ENCODE measurements at regions not wholly inside any gene's neighbourhood (a gene's known extent, or its start where the extent isn't known, plus 50 kb on each side); places are given as distances from the start of the nearest gene placed in this dataset.

DNA sequence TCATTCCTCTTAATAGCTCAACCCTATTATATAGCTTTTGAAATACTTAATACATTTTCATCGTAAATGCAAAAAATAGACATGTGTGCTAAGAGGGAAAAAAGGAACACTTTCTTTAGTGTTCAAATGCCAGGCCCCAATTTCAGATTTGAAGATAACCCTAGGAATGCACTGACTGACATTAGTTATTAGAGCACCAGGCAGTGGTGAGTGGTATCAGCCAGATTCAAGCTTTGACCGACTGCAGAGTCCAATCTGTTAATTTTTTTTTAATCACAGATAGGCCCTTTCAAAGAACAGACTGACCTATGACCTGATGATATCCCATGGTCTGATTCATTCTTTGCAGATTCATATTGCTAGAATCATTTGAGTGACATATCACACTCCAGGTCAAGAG lies 874.2 kb upstream of the CHORDC1 start:
- TF ChIP-seq, protein P1, sequence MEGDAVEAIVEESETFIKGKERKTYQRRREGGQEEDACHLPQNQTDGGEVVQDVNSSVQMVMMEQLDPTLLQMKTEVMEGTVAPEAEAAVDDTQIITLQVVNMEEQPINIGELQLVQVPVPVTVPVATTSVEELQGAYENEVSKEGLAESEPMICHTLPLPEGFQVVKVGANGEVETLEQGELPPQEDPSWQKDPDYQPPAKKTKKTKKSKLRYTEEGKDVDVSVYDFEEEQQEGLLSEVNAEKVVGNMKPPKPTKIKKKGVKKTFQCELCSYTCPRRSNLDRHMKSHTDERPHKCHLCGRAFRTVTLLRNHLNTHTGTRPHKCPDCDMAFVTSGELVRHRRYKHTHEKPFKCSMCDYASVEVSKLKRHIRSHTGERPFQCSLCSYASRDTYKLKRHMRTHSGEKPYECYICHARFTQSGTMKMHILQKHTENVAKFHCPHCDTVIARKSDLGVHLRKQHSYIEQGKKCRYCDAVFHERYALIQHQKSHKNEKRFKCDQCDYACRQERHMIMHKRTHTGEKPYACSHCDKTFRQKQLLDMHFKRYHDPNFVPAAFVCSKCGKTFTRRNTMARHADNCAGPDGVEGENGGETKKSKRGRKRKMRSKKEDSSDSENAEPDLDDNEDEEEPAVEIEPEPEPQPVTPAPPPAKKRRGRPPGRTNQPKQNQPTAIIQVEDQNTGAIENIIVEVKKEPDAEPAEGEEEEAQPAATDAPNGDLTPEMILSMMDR (IDR thresholded peaks at IDR 0.05; ENCODE audit: low read depth, low read length) = no peak
- no peak for DNase-seq
- H3K36me3 ChIP-seq = no peaks in the 10 kb centered on the region

DNA sequence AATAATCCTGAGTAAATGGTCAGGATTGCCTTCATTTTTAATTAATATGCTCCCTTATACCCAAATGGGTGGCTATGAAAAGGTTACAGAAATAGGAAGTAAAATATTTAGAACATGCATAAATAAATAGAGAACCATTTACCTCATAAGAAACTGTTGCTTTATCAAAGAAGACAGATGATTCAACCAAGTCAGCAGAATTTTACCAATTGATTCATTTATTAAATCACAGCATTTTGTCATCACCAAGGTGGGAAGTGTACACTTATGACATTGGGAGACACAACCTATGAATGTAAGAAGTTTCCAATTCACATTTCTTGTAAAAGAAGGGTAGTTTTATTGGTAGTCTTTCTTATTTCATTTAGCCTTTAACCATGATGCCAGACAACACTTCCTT lies 870.3 kb upstream of the CHORDC1 start:
- Histone ChIP-seq H3K9me3 (ENCODE audit: severe bottlenecking) (no peaks in the 10 kb centered on the region), H3K27ac (no peak overlapping the region), H3K27me3 (ENCODE audit: insufficient read depth, low read depth, severe bottlenecking) (no peaks in the 10 kb centered on the region), H3K4me3 (ENCODE audit: low read depth, low read length) (no peak overlapping the region), H3K36me3 (no peaks in the 10 kb centered on the region)
- DNase-seq = no peak
- TF ChIP-seq, protein P1 (IDR thresholded peaks at IDR 0.05; ENCODE audit: low read depth, low read length) = no peak

More for the DNA sequence above, 874.2 kb upstream of the CHORDC1 start:
- H3K27me3 ChIP-seq (ENCODE audit: insufficient read depth, low read depth, severe bottlenecking) = no peaks in the 10 kb centered on the region
- H3K27ac ChIP-seq = no peak overlapping the region
- no peaks in the 10 kb centered on the region for H3K9me3 ChIP-seq (ENCODE audit: severe bottlenecking)
- H3K4me3 ChIP-seq (ENCODE audit: low read depth, low read length) = no peak overlapping the region

DNA sequence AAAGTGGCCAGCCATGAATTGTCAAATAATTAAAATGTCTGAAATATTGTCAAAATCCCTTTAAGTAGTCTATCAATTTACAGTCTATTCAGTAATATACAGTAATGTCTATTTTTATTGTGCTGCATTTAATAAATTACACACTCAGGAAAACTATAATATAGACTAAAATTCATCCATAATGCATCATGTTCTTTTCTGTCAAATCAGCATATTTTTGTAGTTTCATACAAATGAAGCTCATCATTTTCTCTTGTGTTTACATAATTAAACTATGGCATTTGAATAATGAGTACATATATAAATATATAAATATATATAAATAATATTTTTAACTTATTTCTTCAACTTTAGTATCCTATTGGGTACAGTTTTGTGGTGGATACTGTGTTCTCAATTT lies 868.7 kb upstream of the CHORDC1 start:
- Histone ChIP-seq H3K36me3 (no peaks in the 10 kb centered on the region), H3K4me3 (ENCODE audit: low read depth, low read length) (no peak overlapping the region), H3K27me3 (ENCODE audit: insufficient read depth, low read depth, severe bottlenecking) (no peaks in the 10 kb centered on the region), H3K9me3 (ENCODE audit: severe bottlenecking) (no peaks in the 10 kb centered on the region), H3K27ac (no peak overlapping the region)
- no peak for DNase-seq
- TF ChIP-seq, protein P1 (IDR thresholded peaks at IDR 0.05; ENCODE audit: low read depth, low read length) = no peak

DNA sequence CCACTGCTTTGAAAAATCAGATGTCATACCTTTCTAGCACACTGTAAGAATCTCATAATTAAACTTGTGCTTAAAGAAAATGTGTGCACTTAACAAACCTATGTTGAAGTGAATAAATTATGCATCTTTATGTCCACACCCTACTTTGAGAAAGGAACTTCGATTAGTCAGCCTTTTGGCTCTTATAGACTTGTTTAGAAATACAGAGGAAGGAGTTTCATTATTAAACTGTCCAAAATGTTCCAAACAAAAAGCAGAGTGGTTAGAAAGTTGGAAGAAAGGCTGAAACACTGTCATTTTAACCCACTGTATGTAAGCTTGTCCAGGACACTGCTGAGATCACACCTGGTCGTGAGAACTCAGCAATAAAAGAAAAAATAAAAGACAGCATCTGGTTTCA lies 863.2 kb upstream of the CHORDC1 start:
- H3K36me3 ChIP-seq = no peaks in the 10 kb centered on the region
- TF ChIP-seq, protein P1 (IDR thresholded peaks at IDR 0.05; ENCODE audit: low read depth, low read length) = no peak
- no peak overlapping the region for H3K4me3 ChIP-seq (ENCODE audit: low read depth, low read length)
- no peak for DNase-seq
- no peaks in the 10 kb centered on the region for H3K9me3 ChIP-seq (ENCODE audit: severe bottlenecking)
- no peaks in the 10 kb centered on the region for H3K27me3 ChIP-seq (ENCODE audit: insufficient read depth, low read depth, severe bottlenecking)
- no peak overlapping the region for H3K27ac ChIP-seq

DNA sequence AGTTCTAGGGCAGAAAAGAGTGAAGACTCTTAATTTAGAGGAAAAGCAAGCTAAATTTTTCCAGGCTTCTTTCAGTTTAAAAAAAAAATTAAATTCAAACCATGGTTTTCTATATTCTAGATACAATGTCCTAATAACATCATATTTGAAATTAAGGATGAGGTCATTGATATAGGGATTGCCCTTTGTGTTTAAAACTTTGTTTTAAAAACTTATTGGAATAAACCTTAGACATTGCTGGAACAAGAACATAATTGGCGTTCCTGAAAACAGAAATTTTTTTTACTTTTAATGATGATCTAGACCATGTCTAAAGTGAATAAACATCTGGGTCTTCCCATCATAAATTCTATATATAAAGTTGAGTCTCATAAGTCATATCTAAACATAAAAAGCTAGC lies 859.4 kb upstream of the CHORDC1 start:
- H3K4me3 ChIP-seq (ENCODE audit: low read depth, low read length) = no peak overlapping the region
- H3K36me3 ChIP-seq = no peaks in the 10 kb centered on the region
- TF ChIP-seq, protein P1 (IDR thresholded peaks at IDR 0.05; ENCODE audit: low read depth, low read length) = no peak
- no peaks in the 10 kb centered on the region for H3K27me3 ChIP-seq (ENCODE audit: insufficient read depth, low read depth, severe bottlenecking)
- no peak overlapping the region for H3K27ac ChIP-seq
- no peak for DNase-seq
- H3K9me3 ChIP-seq (ENCODE audit: severe bottlenecking) = no peaks in the 10 kb centered on the region

DNA sequence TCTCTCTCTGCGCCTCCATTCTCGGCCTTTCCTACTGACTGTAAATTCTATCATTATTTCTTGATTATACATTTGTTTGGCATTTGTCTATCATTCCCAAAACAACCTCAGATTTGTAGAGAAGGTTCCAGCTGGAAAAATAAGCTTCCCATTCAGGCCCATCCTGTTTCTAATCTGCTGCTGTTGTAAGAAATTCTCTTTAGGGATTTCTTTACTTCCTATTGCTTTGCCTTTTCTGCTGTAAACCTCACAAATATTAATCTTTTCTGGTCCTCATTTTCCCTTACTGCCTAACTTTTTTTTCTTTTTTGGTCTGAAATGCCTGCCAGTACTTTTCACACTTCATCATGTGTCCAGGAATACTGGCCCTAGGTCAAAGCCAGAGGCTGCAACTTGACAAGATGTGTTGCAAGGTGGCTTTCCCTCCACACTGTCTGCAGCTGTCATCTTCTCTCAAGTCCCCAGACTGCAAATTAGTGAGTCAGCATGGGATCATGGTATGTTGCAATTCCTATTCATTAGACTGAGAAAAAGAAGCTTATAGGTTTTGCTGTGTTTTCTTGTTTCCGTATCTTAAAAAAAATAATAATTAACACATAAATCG lies 858.7 kb upstream of the CHORDC1 start:
- H3K27me3 ChIP-seq (ENCODE audit: insufficient read depth, low read depth, severe bottlenecking) = no peaks in the 10 kb centered on the region
- H3K4me3 ChIP-seq (ENCODE audit: low read depth, low read length) = no peak overlapping the region
- no peaks in the 10 kb centered on the region for H3K9me3 ChIP-seq (ENCODE audit: severe bottlenecking)
- no peaks in the 10 kb centered on the region for H3K36me3 ChIP-seq
- TF ChIP-seq, protein P1 (IDR thresholded peaks at IDR 0.05; ENCODE audit: low read depth, low read length) = no peak
- H3K27ac ChIP-seq = no peak overlapping the region
- peak; percentile 10 for DNase-seq

All from WERI-Rb-1 (cell line).